ENCODE measurements at regions not wholly inside any gene's neighbourhood (a gene's known extent, or its start where the extent isn't known, plus 50 kb on each side); places are given as distances from the start of the nearest gene placed in this dataset.

- POLR2A ChIA-PET = no interaction called here
- H3K79me2 ChIP-seq (ENCODE audit: control insufficient read depth, insufficient read depth, low read length) = peaks cover 3% of the 10 kb centered on the region
- H3K4me1 ChIP-seq (ENCODE audit: control insufficient read depth, insufficient read depth, low read length) = peaks cover 55% of the 10 kb centered on the region
- H3K4me2 ChIP-seq (ENCODE audit: control insufficient read depth, insufficient read depth) = peak overlapping the region; percentile 66; the same call in 1 of the 2 replicates
- DNase-seq (ENCODE audit: low read depth, low spot score) (no peak), FAIRE-seq (no peak), ATAC-seq (no peak)
- CTCF ChIA-PET = interaction anchor here (0.8 to 12.2 kb wide), 5 partner anchors 18 to 162 kb away, joined by 3 to 337 read pairs (median 3); no protein-coding TSS in a partner anchor
- RAD21 ChIA-PET (ENCODE audit: unreplicated experiment) = interaction anchor here (2.4 kb wide), 1 partner anchor 162 kb away, joined by 8 read pairs; no protein-coding TSS in a partner anchor
- H3K9ac ChIP-seq (ENCODE audit: control insufficient read depth, insufficient read depth, low read length) = no peak overlapping the region
- SMC1A ChIA-PET (ENCODE audit: uncharacterized antibody, unreplicated experiment) = interaction anchor here (0.7 to 11.8 kb wide), 3 partner anchors 81 to 162 kb away, joined by 3 to 208 read pairs (median 9); no protein-coding TSS in a partner anchor
- 92% methylated on average over 19 of the region's 20 CpGs for WGBS (ENCODE audit: insufficient coverage, insufficient replicate concordance, low lambda C conversion rate, missing lambda C conversion rate)
- no peaks in the 10 kb centered on the region for H4K20me1 ChIP-seq (ENCODE audit: control insufficient read depth, insufficient read depth)
- no peaks in the 10 kb centered on the region for H3K27me3 ChIP-seq (replicated peaks in 1 of 2; ENCODE audit: control insufficient read depth in 2 of 2, insufficient read depth in 2 of 2, low read length in 1 of 2)
- peak overlapping the region; percentile 17; the same call in 1 of the 2 replicates for H3K4me3 ChIP-seq
- H3K27ac ChIP-seq (ENCODE audit: control insufficient read depth, insufficient read depth) = no peak overlapping the region
- H3K36me3 ChIP-seq (ENCODE audit: control insufficient read depth in 2 of 2, insufficient read depth in 2 of 2, low read length in 1 of 2) = no peaks in the 10 kb centered on the region
- H3K9me3 ChIP-seq (replicated peaks; ENCODE audit: control insufficient read depth, insufficient read depth, low read length) = no peaks in the 10 kb centered on the region
- H2AFZ ChIP-seq (ENCODE audit: control insufficient read depth, low read depth, low read length) = no peak overlapping the region
- in situ Hi-C loops (cut with MboI) = no loop called here
- no peak for TF ChIP-seq ZBED1 (IDR thresholded peaks at IDR 0.05; ENCODE audit: borderline replicate concordance)
- no peak for TF ChIP-seq ZBTB40 (IDR thresholded peaks at IDR 0.05; ENCODE audit: borderline replicate concordance)
- TF ChIP-seq KLF5 (IDR thresholded peaks at IDR 0.05; ENCODE audit: partially characterized antibody) = no peak
- no peak for TF ChIP-seq TAF1 (IDR thresholded peaks at IDR 0.05; ENCODE audit: borderline replicate concordance, low read depth, low read length)
- TF ChIP-seq FOS (IDR thresholded peaks at IDR 0.05; ENCODE audit: borderline replicate concordance, extremely low read depth, insufficient read length) = no peak
- TF ChIP-seq HSF1 (IDR thresholded peaks at IDR 0.05; ENCODE audit: low read depth, low read length) = no peak
- TF ChIP-seq PRDM15 (CRISPR knock-in tag; IDR thresholded peaks at IDR 0.05) = no peak
- no peak for TF ChIP-seq RFX5 (IDR thresholded peaks at IDR 0.05; ENCODE audit: low read depth, low read length)
- no peak for TF ChIP-seq HDGF (IDR thresholded peaks at IDR 0.05)
- intact Hi-C loops (cut with micrococcal nuclease; ENCODE audit: unreplicated experiment) = no loop called here
- BruUV-seq (replicated peaks) = no TSS peak
Observed at GRCh38 chr16:85983606-85984230, 84.8 kb downstream of the IRF8 start.

Measured in GM12878 (cell line).